MM.1S (cell line): ENCODE measurements at regions not wholly inside any gene's neighbourhood (a gene's known extent, or its start where the extent isn't known, plus 50 kb on each side); places are given as distances from the start of the nearest gene placed in this dataset.

Experiments used
- EZH2 ChIP-seq: fragments of 300-600 bp; sonication (generic); optimal IDR thresholded peaks from 2 replicates; pipeline ENCODE3; 2017; ENCODE audit warnings: low read depth, mild to moderate bottlenecking, antibody characterized with exemption, low read length, mixed read lengths
- EZH2phosphoT487 ChIP-seq: fragments of 300-600 bp; sonication (generic); IDR thresholded peaks from 2 replicates; pipeline ENCODE4 v1.6.1; 2018; ENCODE audit warnings: antibody characterized with exemption, low read length
- TF ChIP-seq, protein P1 (sequence below): fragments of 300-600 bp; sonication (generic); IDR thresholded peaks from 2 replicates; pipeline ENCODE4 v1.5.1; 2016; ENCODE audit warnings: antibody characterized with exemption, low read length, mixed read lengths

- TF ChIP-seq, protein P1, sequence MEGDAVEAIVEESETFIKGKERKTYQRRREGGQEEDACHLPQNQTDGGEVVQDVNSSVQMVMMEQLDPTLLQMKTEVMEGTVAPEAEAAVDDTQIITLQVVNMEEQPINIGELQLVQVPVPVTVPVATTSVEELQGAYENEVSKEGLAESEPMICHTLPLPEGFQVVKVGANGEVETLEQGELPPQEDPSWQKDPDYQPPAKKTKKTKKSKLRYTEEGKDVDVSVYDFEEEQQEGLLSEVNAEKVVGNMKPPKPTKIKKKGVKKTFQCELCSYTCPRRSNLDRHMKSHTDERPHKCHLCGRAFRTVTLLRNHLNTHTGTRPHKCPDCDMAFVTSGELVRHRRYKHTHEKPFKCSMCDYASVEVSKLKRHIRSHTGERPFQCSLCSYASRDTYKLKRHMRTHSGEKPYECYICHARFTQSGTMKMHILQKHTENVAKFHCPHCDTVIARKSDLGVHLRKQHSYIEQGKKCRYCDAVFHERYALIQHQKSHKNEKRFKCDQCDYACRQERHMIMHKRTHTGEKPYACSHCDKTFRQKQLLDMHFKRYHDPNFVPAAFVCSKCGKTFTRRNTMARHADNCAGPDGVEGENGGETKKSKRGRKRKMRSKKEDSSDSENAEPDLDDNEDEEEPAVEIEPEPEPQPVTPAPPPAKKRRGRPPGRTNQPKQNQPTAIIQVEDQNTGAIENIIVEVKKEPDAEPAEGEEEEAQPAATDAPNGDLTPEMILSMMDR = no peak
- TF ChIP-seq EZH2phosphoT487 (no peak), EZH2 (no peak)
Observed at GRCh38 chr21:41668686-41669532, 97.9 kb downstream of the RIPK4 start.
